ENCODE measurements at regions not wholly inside any gene's neighbourhood (a gene's known extent, or its start where the extent isn't known, plus 50 kb on each side); places are given as distances from the start of the nearest gene placed in this dataset.
"Not testable (repeated sequence)": the region's sequence is repeated elsewhere in the genome, so short reads cannot be mapped to it uniquely, and the experiment has no call there.

DNA sequence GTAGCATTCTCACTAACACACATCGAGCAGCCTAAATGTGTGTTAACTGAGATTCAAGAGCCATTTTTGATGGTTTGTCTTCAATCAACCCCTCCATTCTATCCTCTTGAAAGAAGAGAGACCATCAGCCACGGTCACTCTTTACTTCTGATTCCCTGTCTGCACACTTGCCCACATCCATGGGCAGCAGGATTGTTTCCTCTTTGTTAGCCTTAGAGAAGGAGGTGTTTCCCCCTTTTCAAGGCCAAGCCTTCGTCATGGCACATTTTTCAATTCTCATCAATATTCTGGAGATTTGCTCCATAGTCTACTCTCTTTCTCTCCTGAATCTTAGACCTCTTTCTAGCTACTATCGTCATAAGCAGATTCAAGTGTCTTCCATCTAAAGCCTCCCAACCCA is 522.4 kb upstream of the NAALADL2 start:
- no peak for DNase-seq

DNA sequence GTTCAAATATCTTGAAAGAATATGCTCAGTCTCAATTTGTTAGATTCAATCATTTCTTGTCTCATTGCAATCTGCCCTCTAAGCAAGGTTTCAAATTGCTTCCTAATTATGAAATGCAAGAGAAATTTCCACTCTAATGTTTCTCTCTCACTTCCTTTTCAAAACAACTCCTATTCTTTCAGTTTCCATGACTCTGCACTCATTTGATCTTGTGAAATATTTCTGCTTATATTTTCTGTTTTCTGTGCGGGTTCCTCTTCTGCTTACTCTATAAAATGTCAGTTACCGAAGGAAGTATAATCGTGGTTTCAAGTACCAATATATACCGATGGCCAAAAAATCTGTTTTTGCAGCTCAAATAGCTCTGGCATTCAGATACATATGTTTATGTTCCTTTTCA is 521.9 kb upstream of the NAALADL2 start:
- DNase-seq = no peak

DNA sequence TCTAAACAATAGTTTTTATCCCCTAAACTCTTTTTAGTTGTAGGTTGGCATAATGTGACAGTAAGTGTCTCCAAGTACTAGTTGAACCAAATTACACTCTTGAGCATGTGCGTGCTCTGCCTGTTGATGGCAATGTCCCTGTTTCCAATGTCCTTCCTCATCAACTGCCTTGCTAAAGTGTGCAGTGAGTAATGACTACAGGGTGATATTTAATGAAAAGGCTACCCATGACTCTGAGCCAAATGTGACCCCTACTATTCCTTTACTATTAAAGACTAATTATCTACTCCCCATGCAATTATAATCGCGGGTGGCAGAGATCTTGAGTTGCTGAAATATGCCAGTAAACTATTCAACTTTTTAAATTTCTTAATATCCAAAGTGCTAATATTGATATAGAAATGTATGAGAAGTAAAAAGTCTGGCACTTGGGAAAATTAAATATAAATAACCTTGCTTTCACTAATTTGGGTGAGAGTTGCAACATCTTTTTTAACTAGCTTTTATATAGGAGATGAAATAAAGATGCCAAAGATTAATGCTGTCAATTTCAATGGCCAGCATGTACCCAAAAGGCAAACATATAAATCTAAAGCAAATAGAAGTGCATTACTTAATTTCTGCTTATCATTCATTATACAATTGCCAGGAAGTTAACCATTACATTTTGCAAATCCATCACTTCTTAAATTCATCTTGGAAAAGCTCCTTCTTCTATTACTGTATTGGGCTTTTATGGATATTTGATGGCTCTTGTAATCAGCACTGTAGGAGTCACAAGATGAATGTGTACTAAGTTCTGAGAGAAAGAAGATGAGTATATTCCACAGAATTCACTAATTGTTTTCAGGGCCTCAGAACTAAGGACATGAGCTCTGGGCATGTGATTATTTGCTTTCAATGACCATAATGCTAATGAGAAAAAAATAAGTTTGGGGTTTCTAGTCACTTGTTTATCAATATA is 518.2 kb upstream of the NAALADL2 start:
- no peak for DNase-seq

DNA sequence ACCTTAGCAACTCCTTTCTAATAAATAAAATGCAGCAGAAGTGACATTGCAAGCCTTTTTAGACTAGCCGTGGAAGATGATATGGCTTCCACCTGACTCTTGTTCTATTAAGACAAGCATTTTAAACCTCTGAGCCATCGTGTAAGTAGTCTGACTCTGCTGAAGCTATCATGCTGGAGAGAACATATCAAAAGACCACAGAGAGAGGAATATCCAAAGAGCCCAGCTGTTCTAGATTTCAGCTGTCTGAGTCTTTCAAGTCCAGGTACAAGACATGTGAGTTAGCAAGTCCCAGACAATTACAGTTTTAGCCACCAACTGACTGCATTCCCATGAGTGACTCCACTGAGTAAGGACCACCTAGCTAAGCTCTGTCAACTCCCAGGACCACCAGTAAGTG is 517.0 kb upstream of the NAALADL2 start:
- no peak for DNase-seq

DNA sequence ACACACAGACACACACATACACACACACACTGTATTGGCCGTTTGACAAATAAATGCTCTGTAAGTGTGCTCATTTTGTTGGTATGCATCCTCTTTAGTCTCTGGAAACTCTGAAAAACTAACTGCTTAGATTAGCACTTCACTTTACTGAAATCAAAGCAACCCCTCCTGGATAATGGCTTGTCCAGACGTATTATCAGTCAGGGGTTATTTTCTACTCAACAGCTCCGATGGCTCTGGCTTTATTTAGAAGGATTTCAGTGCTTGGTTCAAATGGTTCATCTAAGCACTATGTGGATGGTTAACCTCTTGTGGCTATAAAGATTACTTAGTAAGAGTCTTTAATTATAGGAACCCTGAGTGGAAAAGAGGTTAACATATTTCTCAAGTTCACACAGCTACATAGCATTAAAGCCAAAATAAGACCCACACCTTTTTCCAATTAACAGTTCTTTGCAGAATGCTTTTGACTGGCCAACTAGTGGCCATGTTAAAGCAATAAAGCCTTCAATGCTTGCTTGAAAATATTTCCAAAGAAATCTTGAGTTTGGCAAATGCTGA is 516.1 kb upstream of the NAALADL2 start:
- no peak for DNase-seq

DNA sequence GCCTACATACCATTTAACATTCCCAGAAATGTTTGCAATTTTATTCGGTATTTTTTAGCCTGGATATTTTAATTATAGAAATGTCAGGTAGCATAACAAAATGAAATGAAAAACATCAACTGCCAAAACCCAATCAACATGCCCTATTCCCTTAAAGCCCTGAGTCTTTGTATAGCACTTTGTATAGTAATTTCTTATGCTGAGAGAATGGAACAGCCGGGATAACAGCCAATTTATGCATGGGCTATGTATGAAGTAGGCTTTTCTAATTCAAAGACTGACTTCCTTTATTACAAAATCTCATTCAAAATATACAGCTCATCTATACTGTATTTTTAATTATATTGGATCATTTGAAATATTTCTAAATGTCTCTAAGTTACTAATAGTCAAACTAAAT is 513.0 kb upstream of the NAALADL2 start:
- DNase-seq = no peak

DNA sequence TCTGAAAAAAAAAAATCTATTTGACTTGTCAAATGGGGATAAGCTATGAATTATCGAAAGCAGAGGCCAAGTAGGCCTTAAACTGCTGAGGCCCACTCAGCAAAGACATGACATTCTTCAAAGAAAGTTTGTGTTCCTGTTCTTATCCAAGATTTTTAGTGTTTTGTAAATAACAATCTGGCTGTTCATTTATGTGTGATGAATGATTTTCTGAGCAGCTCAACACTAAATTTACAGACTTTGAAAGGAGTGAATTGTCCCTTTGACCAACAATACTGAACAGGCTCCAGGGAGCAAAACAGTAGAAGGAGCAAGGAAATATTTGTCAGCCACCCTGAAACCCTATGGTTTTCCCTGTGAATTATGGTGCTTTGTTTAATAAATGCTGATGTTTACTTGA is 512.6 kb upstream of the NAALADL2 start:
- no peak for DNase-seq

DNA sequence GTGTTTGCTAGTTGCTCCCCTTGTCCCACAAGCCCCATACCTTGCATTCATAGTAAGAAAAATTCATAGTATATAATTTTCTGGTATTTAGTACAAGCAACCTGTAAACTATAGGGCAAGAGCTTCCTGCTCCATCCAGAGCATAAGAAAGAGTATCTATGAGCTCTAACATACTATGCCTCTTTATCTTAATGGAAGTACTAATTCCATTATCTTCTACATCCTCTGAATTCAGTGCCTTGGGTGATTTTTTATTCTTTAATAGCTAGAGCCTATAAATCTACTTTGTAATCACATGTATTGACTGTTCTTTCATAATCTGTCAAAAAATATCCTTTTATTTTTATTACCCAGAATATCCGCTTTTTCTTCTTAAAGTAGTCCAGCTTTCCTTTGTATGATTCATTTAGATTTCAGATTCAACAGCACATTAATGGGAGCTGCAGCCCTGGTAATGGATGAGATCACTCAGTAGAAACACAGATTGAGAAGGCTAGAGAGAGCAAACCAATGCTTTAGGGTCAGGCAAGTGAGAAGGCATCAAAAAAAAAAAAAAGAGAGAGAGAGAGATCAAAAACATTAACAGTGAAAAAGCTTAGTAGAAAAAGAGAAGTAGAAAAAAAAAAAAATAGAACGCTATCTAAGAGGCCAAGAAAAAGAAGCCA is 511.5 kb upstream of the NAALADL2 start:
- no peak for DNase-seq

DNA sequence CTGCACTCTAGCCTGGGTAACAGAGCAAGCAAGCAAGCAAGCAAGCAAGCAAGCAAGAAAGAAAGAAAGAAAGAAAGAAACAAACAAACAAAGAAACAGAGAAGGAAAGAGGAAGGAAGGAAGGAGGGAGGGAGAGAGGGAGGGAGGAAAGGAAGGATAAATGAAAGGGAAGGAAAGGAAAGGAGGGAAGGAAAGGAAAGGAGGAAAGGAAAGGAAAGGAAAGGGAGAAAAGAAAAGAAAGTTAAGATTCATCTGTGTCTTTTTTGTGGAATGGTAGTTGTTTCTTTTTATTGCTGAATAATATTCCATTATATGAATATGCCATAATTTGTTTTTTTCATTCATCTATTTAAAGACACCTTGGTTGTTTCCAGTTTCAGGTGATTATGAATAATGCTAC is 506.9 kb upstream of the NAALADL2 start:
- no peak for DNase-seq

DNA sequence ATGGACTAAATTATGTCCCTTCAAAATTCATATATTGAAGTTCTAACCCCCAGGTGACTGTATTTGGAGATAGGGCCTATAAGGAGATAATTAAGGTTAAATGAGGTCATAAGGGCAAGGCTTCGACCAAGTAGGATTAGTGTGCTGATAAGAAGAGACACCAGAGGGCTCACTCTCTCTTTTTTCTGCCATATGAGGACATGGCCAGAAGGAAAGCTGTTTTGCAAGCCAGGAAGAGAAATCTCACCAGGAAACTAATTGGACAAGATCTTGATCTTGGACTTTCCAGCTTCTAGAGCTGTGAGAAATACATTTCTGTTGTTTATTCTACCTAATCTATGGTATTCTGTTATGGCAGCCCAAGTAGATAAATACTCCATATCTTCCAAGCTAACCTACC is 503.6 kb upstream of the NAALADL2 start:
- no peak for DNase-seq

DNA sequence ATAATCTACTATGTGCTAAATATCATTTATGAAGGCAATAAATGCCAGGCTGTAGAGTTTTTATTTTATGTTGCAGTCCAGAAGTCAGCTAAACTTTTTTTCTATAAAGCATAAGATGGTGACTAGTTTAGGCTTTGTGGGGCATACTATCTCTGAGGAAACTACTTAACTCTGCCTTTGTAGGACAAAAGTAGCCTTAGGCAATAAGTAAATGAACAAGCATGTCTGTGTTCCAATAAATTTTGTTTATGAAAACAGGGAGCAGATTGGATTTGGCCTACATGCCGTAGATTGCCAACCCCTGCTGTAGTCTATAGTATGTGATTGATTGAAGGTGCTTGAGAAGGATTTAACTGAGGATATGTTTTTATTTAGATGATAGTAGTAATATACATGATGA is 502.5 kb upstream of the NAALADL2 start:
- DNase-seq = no peak

DNA sequence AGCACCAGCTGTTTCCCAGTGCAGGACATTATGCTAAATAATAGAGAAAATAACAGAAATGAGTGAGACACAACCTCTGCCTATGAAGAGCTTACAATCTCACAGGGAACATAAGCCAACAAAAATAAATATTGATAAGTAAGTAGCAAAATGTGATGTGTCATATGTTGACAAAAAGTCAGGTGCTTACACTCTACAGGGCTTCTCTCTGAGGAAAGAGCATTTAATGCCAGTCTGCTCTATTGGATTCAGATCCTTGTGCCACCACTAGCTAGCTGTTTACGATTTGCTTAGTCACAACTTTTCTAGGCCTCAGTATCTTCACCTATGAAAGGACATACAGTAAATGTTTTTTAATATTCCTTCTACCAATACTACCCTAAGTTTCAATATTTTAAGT is 500.9 kb upstream of the NAALADL2 start:
- no peak for DNase-seq

DNA sequence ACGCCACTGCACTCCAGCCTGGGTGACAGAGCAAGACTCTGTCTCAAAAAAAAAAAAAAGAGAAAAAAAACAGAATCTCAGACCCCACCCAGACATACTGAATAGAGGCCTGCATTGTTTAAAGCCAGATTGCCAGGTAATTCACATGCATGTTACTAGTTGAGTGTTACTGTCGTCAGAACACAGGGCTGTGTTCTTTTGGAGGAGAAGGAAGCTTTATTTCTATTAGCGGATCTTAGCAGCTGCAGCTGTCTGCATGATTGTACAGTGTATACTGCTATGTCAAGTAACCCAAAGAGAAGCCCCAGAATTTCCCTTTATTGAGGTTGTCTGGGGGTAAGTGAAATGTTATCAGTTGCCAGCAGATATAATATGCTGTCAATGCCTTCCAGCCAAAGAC is 496.6 kb upstream of the NAALADL2 start:
- DNase-seq = no peak

DNA sequence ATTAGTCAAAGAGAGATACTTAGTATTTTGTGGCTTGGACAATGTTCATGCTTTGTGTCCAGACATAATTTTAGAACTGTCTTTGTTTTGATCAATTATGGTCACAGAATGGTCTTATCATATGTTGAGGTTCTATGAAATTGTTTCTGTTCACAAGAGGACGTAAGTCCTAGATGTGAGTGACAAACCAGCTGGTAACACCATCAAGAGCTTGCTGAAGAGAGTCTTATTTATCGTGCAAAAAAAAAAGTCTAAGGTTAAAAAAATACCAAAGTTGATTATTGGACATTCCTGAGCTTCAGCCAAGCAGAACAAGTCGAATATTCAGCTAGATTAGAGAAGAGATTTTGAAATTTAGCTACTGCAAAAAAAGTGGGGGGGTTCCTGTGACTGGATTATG is 495.9 kb upstream of the NAALADL2 start:
- DNase-seq = no peak

DNA sequence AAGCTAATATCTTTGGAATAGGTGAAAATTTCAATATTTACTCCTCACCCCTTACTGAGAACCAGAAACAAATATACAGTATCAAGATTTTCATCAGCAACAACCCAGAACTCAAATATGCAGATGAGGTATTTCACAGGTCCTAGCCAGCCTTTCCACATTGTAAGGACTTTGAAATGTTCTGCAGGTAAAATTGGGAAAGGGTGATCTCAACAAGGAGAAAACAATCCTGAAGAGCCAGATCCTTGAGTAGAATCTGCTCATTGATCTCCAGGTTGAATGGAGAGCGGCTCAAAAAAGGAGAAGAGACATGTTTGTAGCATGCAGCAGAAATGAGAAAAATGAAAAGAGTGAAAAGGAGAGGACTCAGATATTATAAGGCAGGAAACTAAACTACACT is 493.3 kb upstream of the NAALADL2 start:
- no peak for DNase-seq

DNA sequence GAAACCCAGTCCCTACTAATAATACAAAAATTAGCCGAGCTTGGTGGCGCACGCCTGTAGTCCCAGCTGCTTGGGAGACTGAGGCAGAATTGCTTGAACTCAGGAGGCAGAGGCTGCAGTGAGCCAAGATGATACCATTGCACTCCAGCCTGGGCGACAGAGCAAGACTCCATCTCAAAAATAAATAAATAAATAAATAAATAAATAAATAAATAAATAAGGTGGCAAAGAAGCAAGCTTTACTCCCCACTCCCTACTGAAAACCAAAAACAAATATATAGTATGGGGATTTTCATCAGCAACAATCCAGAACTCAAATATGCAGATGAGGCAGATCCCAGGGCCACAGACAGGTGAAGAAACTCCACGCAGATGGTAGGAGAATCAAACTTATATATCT is 492.2 kb upstream of the NAALADL2 start:
- not testable (repeated sequence) for DNase-seq

DNA sequence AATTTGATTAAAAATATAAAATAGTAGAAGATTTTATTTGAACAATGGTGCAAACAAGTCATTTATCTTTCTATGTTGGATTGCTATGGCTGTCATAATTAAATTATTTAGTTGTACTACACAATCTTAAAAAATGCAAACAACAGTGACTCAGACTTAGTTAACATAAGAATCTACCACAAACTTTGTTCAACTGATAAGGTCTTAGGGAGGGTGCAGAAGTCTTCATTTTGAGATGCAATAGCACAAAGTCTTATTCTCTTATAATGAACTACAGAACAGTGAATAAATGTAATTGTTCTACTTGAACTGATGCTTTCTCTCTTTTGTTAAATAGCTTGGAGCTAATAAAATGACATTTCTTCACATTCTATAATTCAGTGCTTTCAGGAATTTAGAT is 482.8 kb upstream of the NAALADL2 start:
- DNase-seq = no peak

DNA sequence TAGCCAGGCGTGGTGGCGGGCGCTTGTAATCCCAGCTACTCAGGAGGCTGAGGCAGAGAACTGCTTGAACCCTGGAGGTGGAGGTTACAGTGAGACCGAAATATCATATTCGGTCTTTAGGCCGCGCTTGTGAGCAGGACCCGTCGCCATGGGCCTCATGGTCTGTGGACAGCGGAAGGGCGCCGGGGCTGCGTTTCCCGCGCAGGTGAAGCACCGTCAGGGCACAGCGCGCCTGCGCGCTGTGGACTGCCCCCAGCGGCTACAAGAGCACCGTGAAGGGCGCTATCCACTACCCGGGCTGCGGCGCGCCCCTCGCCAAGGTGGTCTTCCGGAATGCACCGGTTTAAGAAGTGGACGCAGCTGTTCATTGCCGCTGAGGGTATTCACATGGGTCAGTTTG is 482.0 kb upstream of the NAALADL2 start:
- DNase-seq = no peak

DNA sequence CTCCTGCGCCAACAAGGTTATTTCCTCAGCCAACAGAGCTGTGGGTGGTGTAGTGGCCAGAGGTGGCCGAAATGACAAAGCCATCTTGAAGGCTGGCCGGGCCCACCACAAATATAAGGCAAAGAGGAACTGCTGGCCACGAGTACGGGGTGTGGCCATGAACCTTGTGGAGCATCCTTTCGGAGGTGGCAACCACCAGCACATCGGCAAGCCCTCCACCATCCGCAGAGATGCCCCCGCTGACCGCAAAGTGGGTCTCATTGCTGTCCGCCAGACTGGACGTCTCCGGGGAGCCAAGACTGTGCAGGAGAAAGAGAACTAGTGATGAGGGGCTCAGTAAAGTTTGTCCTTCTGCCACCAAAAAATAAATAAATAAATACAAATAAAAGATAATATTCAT is 481.4 kb upstream of the NAALADL2 start:
- no peak for DNase-seq

DNA sequence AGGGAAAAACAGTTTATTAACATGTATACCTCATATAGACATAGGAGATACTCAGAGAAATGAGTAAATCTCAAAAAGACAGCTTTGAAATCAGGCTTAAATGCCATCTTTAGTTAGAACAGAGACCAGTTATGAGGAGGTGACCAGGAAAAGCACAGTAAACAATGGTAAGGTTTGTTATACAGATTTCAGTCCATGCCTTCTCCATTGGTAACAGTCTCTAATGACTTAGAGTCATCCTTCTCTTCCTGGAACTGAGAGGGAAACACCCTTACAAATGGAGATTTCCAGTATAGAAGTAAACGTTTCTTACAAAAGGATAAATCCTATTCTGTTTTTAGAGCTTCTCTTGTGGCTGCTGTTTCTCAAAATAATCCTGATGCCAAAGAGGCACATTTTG is 476.3 kb upstream of the NAALADL2 start:
- no peak for DNase-seq

DNA sequence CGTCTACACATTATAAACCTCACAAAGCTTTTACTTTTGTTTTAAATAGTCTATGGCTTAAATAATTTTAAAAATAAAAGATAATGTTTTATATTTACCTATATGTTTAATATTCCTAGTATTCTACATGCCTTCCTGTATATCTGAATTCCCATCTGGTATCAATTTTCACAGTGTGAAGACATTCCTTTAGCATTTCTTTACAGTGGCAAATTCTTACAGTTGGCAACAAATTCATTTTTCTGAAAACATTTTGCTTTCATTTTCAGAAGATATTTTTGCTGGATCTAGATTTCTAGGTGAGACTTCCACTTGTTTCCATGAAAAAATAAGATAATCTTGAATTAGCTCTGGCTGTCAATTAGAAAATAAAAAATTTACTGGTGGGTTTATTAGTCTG is 471.4 kb upstream of the NAALADL2 start:
- DNase-seq = no peak

DNA sequence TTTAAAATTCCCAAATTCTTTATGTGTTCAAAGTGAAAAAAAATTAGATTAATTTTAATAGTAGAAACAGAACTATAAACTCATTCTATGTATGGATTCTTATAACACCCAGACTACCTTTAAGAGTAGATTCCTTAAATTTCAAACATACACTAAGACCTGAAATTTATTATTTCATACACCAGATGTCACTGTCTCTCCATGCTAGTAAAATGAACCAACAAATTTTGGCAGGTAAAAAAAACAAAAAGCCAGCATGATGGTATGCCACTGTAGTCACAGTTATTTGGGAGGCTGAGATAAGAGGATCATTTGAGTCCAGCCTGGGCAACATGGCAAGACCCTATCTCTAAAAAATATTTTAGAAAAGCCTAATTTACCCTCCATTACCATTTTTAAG is 461.3 kb upstream of the NAALADL2 start:
- no peak for DNase-seq

DNA sequence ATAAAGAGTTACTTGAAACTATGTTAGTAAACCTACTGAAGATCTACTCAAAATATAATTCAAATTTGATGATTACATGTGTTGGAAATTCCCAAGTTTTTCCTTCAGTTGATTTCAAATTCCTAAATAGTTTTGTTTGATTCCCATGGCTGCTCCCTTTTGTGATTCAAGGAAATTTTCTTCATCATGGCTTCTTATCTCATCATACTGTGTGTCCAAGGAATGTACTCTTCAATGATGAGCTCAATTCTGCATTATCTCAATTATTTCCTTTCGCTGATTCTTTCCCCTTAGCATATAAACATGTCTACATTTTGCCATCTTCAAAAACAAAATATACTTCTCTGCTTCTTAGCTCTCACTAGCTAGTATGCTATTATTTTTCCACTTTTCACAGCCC is 460.4 kb upstream of the NAALADL2 start:
- DNase-seq = no peak

DNA sequence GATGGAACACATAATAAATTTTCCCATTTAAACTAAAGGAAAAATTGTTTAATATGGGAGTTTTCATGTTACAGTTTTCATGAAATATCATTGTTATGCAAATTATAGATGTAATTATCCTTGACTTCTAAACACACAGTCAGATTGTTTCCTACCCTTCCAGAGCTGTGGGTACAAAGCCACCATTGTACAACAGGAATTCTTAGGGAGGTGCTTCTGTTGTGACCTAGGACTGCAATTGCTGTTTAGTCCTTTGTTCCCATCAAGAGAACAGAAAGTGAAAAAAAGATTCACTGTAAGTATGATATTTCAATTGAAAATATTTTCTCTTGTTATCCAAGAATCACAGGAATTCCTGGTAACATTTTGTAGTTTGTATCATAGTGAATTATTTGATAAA is 455.3 kb upstream of the NAALADL2 start:
- DNase-seq = no peak

Measured in right forelimb (tissue), 1 donor.